ENCODE measurements at regions not wholly inside any gene's neighbourhood (a gene's known extent, or its start where the extent isn't known, plus 50 kb on each side); places are given as distances from the start of the nearest gene placed in this dataset.

GRCh38 chr4:180832073-180832472, 1411.1 kb upstream of the TENM3 start (continued):
- TF ChIP-seq ZNF142 (CRISPR knock-in tag; IDR thresholded peaks at IDR 0.05), result no peak
- TF ChIP-seq PHF5A (CRISPR knock-in tag; IDR thresholded peaks at IDR 0.05; ENCODE audit: low read depth, unreplicated experiment), result no peak
- no peak for TF ChIP-seq HES4 (CRISPR knock-in tag; IDR thresholded peaks at IDR 0.05; ENCODE audit: borderline replicate concordance)
- TF ChIP-seq TRAFD1 (CRISPR knock-in tag; IDR thresholded peaks at IDR 0.05; ENCODE audit: borderline replicate concordance), result no peak
- TF ChIP-seq ZBTB43 (CRISPR knock-in tag; conservative IDR thresholded peaks at IDR 0.05), result no peak
- TF ChIP-seq ZNF235 (CRISPR knock-in tag; IDR thresholded peaks at IDR 0.05; ENCODE audit: borderline replicate concordance), result no peak
- TF ChIP-seq ZNF768 (CRISPR knock-in tag; IDR thresholded peaks at IDR 0.05), result no peak

Measured in HepG2 (cell line).